ENCODE measurements at regions not wholly inside any gene's neighbourhood (a gene's known extent, or its start where the extent isn't known, plus 50 kb on each side); places are given as distances from the start of the nearest gene placed in this dataset.

- ChIA-PET CTCF (no interaction called here), POLR2A (no interaction called here), SMC1A (ENCODE audit: uncharacterized antibody, unreplicated experiment) (interaction anchor here (0.6 kb wide), 1 partner anchor 560 kb away, joined by 3 read pairs; no protein-coding TSS in a partner anchor), RAD21 (ENCODE audit: unreplicated experiment) (no interaction called here)
- Histone ChIP-seq H3K4me2 (ENCODE audit: control insufficient read depth, insufficient read depth) (no peak overlapping the region), H2AFZ (ENCODE audit: control insufficient read depth, low read depth, low read length) (no peak overlapping the region), H3K4me3 (no peak overlapping the region), H3K27me3 (replicated peaks in 1 of 2; ENCODE audit: control insufficient read depth in 2 of 2, insufficient read depth in 2 of 2, low read length in 1 of 2) (no peaks in the 10 kb centered on the region), H3K9me3 (replicated peaks; ENCODE audit: control insufficient read depth, insufficient read depth, low read length) (no peaks in the 10 kb centered on the region; the same call in 1 of the 3 replicates), H3K79me2 (ENCODE audit: control insufficient read depth, insufficient read depth, low read length) (no peaks in the 10 kb centered on the region), H3K4me1 (ENCODE audit: control insufficient read depth, insufficient read depth, low read length) (no peaks in the 10 kb centered on the region), H4K20me1 (ENCODE audit: control insufficient read depth, insufficient read depth) (no peaks in the 10 kb centered on the region), H3K9ac (ENCODE audit: control insufficient read depth, insufficient read depth, low read length) (no peak overlapping the region), H3K27ac (ENCODE audit: control insufficient read depth, insufficient read depth) (no peak overlapping the region), H3K36me3 (ENCODE audit: control insufficient read depth in 2 of 2, insufficient read depth in 2 of 2, low read length in 1 of 2) (no peaks in the 10 kb centered on the region)
- ATAC-seq (peak; percentile 85), FAIRE-seq (no peak), DNase-seq (ENCODE audit: low read depth, low spot score) (no peak)
- in situ Hi-C loops (cut with MboI) = loop anchor here (25.0 kb wide), 1 partner anchor 1203 kb away; no protein-coding TSS in a partner anchor
- intact Hi-C loops (cut with micrococcal nuclease; ENCODE audit: unreplicated experiment) = loop anchor here (2.0 kb wide), 1 partner anchor 323 kb away; no protein-coding TSS in a partner anchor
- no TSS peak for BruUV-seq (replicated peaks)
- no peak for TF ChIP-seq TAF1 (IDR thresholded peaks at IDR 0.05; ENCODE audit: borderline replicate concordance, low read depth, low read length)
- no peak for TF ChIP-seq ZNF592 (IDR thresholded peaks at IDR 0.05)
- TF ChIP-seq ZBTB4 (CRISPR knock-in tag; IDR thresholded peaks at IDR 0.05) = no peak
- TF ChIP-seq MYB (IDR thresholded peaks at IDR 0.05; ENCODE audit: borderline replicate concordance, low read depth, low read length) = no peak
- TF ChIP-seq TCF3 (IDR thresholded peaks at IDR 0.05; ENCODE audit: borderline replicate concordance, insufficient read depth, low read depth, low read length) = no peak
- no peak for TF ChIP-seq NR2C1 (IDR thresholded peaks at IDR 0.05)
- TF ChIP-seq SKIL (IDR thresholded peaks at IDR 0.05; ENCODE audit: low read depth, poor library complexity, severe bottlenecking) = no peak
- TF ChIP-seq POLR2A (IDR thresholded peaks at IDR 0.05; ENCODE audit: low read depth, low read length) = no peak
- TF ChIP-seq IKZF1 (conservative IDR thresholded peaks at IDR 0.05) = no peak
- no peak for TF ChIP-seq BCL11A (IDR thresholded peaks at IDR 0.05; ENCODE audit: low read depth, low read length)
- no peak for TF ChIP-seq E2F8 (IDR thresholded peaks at IDR 0.05; ENCODE audit: low read depth, partially characterized antibody)
Measured at GRCh38 chr18:38933910-38934510, 1368.4 kb upstream of the CELF4 start.

All from GM12878 (cell line).